Keratinocyte (primary cell): ENCODE measurements at regions not wholly inside any gene's neighbourhood (a gene's known extent, or its start where the extent isn't known, plus 50 kb on each side); places are given as distances from the start of the nearest gene placed in this dataset.
A peak's percentile ranks its signal among the peaks of the same experiment; 100 is the strongest.

Experiments used
- EZH2 ChIP-seq: IDR thresholded peaks from one replicate; pipeline ENCODE4 v1.6.1; 2012; ENCODE audit warnings: inconsistent platforms, mild to moderate bottlenecking, low read length, moderate library complexity
- TF ChIP-seq, protein P1 (sequence below), 3 experiments: IDR thresholded peaks in 1 of 3; conservative IDR thresholded peaks in 1 of 3; optimal IDR thresholded peaks in 1 of 3; 2 replicates in 2 of 3; 3 replicates in 1 of 3; pipeline versions ENCODE3 to v1.5.1; 2011; ENCODE audit warnings: low read length in 3 of 3, mild to moderate bottlenecking in 3 of 3, moderate library complexity in 2 of 3, control low read depth in 1 of 3, inconsistent platforms in 1 of 3; ENCODE audit not compliant: insufficient read depth in 2 of 3; ENCODE audit errors: extremely low read depth in 1 of 3

DNA sequence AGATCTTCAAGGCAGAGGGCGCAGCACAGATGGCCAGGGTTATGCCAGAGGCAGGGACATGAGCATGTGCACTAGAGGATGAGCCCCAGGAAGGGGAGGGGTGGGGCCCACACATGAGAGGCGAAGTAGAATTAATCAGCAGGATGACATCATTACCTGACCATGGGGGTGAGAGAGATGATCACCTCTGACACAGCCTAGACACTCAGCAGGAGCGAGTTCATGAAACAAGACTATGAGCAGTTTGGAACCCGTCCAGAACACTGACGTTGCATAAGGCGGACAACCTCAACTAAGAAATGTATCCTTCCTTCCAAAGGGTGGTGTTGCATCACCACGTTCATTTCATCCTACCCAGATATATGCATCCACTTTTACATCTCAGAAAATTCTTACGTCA, 446.7 kb upstream of the TENM3 start:
- no peak for TF ChIP-seq EZH2
- TF ChIP-seq, protein P1, sequence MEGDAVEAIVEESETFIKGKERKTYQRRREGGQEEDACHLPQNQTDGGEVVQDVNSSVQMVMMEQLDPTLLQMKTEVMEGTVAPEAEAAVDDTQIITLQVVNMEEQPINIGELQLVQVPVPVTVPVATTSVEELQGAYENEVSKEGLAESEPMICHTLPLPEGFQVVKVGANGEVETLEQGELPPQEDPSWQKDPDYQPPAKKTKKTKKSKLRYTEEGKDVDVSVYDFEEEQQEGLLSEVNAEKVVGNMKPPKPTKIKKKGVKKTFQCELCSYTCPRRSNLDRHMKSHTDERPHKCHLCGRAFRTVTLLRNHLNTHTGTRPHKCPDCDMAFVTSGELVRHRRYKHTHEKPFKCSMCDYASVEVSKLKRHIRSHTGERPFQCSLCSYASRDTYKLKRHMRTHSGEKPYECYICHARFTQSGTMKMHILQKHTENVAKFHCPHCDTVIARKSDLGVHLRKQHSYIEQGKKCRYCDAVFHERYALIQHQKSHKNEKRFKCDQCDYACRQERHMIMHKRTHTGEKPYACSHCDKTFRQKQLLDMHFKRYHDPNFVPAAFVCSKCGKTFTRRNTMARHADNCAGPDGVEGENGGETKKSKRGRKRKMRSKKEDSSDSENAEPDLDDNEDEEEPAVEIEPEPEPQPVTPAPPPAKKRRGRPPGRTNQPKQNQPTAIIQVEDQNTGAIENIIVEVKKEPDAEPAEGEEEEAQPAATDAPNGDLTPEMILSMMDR (optimal IDR thresholded peaks at IDR 0.05 in 1 of 3, IDR thresholded peaks at IDR 0.05 in 1 of 3, conservative IDR thresholded peaks at IDR 0.05 in 1 of 3; ENCODE audit: extremely low read depth in 1 of 3, insufficient read depth in 2 of 3, low read length in 3 of 3), result peak in 1 of 3 experiments; percentile 50
